Muscle of arm (tissue), 1 donor: ENCODE measurements at regions not wholly inside any gene's neighbourhood (a gene's known extent, or its start where the extent isn't known, plus 50 kb on each side); places are given as distances from the start of the nearest gene placed in this dataset.
A peak's percentile ranks its signal among the peaks of the same experiment; 100 is the strongest.
"Not testable (repeated sequence)": the region's sequence is repeated elsewhere in the genome, so short reads cannot be mapped to it uniquely, and the experiment has no call there.

Experiments used
- DNase-seq: peaks from one replicate; pipeline ENCODE4 v3.0.0-alpha.2; 2013

- no peak for DNase-seq
These were observed 78.3 kb upstream of the LMCD1 start for GRCh38 chr3:8423307-8423706.

DNA sequence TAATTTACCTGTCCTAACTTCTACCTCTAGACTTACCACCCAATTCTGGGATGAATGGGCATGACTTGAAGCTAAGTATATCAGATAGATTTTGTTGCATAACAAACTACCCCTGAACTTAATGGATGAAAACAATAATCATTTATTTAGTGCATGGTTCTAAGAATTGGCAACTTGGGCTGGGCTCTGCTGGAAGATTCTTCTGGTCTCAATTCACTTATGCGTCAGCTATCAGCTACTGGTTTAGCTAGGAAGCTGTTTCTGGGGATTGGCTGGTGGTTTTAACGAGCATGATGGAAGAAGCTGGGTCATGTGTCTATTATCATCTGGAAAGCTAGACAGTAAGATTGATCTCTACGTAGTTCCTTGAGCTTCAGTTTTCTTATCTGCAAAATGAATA lies 77.3 kb upstream of the LMCD1 start:
- no peak for DNase-seq

DNA sequence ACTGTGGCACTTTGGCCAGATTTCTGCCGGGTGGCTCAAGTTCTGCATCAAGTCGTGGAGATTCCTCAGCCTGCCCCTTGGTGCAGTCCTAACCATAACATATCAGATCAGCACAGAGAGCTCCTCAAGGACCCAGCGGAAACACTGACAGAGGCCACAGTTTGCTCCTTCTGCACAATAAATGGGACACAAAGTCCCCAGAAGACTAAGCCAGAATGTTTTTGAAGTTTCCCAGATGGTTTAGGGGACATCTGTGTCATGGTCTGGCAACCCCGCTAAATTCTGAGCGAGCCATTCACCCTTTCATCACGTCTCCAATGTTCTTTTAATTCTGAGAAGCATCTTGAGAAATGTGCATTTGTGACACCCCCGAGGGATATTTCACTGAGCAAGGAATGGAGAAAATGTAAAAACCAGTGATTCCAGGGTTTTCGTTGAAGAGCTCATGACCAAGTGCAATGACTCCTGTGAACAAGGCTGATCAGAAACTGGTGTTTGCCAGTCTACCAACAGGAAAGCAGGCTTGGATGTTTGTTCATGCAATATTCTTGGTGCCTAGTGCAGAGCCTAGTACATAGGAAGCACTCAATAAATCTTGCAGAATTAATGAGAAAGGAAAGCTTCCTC lies 64.8 kb upstream of the LMCD1 start:
- no peak for DNase-seq

DNA sequence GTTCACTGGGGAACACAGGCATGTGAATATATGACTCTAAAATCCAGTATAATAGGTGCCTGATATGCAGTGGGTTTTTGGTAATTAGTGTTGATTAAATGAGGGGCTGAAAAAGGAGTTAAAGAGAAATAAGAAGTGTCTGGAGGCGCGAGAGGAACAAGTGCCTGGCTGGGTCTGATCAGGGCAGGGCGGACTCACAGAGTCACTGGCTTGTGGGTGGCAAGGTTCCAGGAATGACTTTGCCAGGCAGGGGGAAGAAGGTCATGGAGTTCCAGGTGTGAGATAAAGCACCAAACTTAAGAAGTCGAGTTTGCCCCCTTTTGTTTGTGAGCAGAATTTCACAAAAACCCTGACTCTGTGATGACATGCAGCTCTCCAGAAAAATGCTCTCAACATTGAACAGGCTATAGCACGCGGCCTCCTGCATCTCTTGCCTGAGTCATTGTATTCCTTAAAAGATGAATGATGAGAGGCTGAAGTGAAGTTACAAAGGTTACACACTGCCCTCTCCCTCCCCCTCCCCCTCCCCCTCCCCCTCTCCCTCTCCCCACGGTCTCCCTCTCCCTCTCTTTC lies 63.0 kb upstream of the LMCD1 start:
- no peak for DNase-seq

GRCh38 chr3:8440142-8440541 lies 61.5 kb upstream of the LMCD1 start:
- not testable (repeated sequence) for DNase-seq

- DNase-seq = peak; percentile 86
These were observed 59.6 kb upstream of the LMCD1 start for GRCh38 chr3:8441969-8442559.

DNA sequence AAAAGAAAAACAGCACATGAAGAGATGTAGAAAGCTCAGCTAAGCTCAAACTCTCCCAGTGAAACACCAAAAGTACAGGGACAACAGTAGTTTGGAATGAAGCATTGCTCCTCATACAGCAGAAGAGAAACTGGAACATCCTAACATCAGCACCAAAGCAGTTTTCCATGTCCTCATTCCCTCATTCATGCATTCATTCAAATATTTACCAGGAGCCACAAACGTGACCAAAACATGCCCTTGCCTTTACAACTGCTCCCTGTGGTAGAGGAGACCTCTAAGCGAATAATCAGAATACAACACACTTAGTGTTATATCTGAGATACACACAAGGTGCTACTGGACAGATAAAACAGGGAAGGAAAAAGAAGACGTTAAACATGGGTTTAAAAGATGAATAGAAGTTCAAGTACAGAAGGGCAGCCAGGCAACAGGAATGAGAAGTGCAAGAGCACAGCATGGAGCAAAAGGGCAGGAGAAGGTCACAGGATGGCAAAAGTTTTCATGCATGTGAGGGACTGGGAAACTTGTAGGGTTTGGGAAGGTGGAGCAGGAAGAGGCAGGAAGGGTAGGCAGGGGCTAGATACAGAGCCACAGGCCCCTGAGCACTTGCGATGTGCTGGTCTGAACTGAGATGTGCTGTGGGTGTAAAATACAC lies 58.5 kb upstream of the LMCD1 start:
- DNase-seq = no peak

DNA sequence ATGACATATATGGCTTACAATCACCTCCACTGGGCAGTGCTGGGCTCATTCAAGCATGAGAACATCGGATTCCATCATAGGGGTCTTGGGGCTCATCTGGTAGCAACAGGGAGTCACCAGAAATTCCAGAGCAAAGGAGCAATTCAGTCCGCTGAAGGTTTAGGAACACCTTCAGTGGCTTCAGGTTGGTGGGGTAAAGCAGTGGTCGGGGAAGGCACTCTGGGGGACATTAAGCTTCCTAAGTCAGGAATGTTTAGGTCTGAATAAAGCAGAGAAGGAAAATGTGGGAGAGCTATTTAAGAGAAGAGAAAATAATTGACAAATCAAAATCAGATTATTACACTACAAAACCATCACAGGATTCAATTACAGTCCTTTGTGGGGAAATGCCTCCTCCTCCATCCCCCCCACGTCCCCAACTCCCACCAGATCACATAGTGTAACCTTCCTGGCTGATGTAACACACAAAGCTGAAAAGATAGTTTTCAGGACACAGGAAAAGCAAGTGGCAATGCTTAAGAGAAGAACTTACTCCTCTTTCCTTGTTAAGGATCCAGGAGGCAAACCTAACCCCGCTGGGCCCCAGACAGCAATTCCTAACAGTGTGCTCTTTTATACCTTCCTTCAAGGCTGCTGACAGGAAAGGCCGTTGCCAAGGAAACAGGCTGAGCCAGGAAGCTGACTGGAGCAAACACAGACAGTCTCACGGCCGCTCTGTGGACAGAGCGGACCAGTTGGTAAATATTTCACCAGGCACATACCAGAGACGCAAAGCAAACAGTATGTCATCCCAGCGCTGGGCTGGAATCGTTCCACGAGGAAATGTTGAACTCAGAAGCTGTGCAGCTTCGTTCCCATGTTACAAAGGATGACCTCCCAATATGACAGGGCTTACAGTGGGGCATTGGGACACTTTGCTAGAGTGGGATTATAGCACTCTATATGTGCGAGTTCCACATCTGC lies 57.5 kb upstream of the LMCD1 start:
- DNase-seq = peak; percentile 85

- DNase-seq = no peak
These were observed 56.7 kb upstream of the LMCD1 start for GRCh38 chr3:8444883-8445282.

DNA sequence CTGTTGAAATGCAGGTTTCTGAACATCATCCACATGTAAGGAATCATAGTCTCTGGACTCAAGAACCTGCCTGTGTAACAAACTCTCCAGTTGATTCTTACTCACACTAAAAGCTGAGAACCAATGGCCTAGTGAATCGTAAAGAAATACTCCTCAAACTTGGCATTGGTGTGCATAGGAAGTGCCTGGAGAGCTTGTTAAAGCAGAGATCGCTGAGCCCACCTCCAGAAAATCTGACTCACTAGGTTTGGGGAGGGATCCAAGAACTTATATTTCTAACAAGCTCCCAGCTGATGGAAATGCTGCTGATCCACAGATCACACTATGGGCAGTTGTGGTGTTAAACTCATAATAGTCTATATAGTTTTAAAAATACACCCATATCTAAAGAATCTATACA lies 55.8 kb upstream of the LMCD1 start:
- DNase-seq = peak; percentile 83

- no peak for DNase-seq
These were observed 54.8 kb upstream of the LMCD1 start for GRCh38 chr3:8446845-8447244.

- no peak for DNase-seq
These were observed 51.0 kb upstream of the LMCD1 start for GRCh38 chr3:8450618-8451017.

- DNase-seq = no peak
These were observed 49.9 kb upstream of the LMCD1 start for GRCh38 chr3:8451696-8452095.
